Ishikawa (cell line): ENCODE measurements at regions not wholly inside any gene's neighbourhood (a gene's known extent, or its start where the extent isn't known, plus 50 kb on each side); places are given as distances from the start of the nearest gene placed in this dataset.

Source experiments
- EGR1 ChIP-seq: IDR thresholded peaks from 2 replicates; pipeline ENCODE4 v1.6.1; 2012
- EP300 ChIP-seq: IDR thresholded peaks from 2 replicates; pipeline ENCODE4 v1.6.1; 2012; ENCODE audit warnings: borderline replicate concordance
- FOXM1 ChIP-seq: IDR thresholded peaks from 2 replicates; pipeline ENCODE4 v1.6.1; 2012; ENCODE audit warnings: low read depth, borderline replicate concordance
- MAX ChIP-seq: IDR thresholded peaks from 2 replicates; pipeline ENCODE4 v1.6.1; 2012
- NFIC ChIP-seq: IDR thresholded peaks from 2 replicates; pipeline ENCODE4 v1.6.1; 2012
- RAD21 ChIP-seq: IDR thresholded peaks from 2 replicates; pipeline ENCODE4 v1.6.1; 2012; ENCODE audit warnings: low read depth
- TAF1 ChIP-seq: IDR thresholded peaks from 2 replicates; pipeline ENCODE4 v1.6.1; 2012; ENCODE audit warnings: low read depth, mild to moderate bottlenecking
- TCF12 ChIP-seq: IDR thresholded peaks from 2 replicates; pipeline ENCODE4 v1.6.1; 2012; ENCODE audit warnings: low read depth
- TEAD4 ChIP-seq: IDR thresholded peaks from 2 replicates; pipeline ENCODE4 v1.6.1; 2012
- YY1 ChIP-seq: IDR thresholded peaks from 2 replicates; pipeline ENCODE4 v1.6.1; 2012; ENCODE audit warnings: low read depth
- ZBTB7A ChIP-seq: IDR thresholded peaks from 2 replicates; pipeline ENCODE4 v1.6.1; 2012; ENCODE audit warnings: low read depth
- TF ChIP-seq, protein P1 (sequence below): IDR thresholded peaks from 2 replicates; pipeline ENCODE4 v1.6.1; 2012; ENCODE audit warnings: low read depth, mild to moderate bottlenecking

GRCh38 chr9:73081979-73082657 is 69.5 kb upstream of the ANXA1 start:
- TF ChIP-seq TCF12: no peak
- no peak for TF ChIP-seq FOXM1
- TF ChIP-seq EGR1: no peak
- peak; percentile 75 for TF ChIP-seq RAD21
- TF ChIP-seq EP300: no peak
- no peak for TF ChIP-seq MAX
- no peak for TF ChIP-seq NFIC
- TF ChIP-seq TAF1: no peak
- no peak for TF ChIP-seq TEAD4
- TF ChIP-seq, protein P1, sequence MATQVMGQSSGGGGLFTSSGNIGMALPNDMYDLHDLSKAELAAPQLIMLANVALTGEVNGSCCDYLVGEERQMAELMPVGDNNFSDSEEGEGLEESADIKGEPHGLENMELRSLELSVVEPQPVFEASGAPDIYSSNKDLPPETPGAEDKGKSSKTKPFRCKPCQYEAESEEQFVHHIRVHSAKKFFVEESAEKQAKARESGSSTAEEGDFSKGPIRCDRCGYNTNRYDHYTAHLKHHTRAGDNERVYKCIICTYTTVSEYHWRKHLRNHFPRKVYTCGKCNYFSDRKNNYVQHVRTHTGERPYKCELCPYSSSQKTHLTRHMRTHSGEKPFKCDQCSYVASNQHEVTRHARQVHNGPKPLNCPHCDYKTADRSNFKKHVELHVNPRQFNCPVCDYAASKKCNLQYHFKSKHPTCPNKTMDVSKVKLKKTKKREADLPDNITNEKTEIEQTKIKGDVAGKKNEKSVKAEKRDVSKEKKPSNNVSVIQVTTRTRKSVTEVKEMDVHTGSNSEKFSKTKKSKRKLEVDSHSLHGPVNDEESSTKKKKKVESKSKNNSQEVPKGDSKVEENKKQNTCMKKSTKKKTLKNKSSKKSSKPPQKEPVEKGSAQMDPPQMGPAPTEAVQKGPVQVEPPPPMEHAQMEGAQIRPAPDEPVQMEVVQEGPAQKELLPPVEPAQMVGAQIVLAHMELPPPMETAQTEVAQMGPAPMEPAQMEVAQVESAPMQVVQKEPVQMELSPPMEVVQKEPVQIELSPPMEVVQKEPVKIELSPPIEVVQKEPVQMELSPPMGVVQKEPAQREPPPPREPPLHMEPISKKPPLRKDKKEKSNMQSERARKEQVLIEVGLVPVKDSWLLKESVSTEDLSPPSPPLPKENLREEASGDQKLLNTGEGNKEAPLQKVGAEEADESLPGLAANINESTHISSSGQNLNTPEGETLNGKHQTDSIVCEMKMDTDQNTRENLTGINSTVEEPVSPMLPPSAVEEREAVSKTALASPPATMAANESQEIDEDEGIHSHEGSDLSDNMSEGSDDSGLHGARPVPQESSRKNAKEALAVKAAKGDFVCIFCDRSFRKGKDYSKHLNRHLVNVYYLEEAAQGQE: no peak
- no peak for TF ChIP-seq ZBTB7A
- TF ChIP-seq YY1: no peak
